H7 (cell line): ENCODE measurements at regions not wholly inside any gene's neighbourhood (a gene's known extent, or its start where the extent isn't known, plus 50 kb on each side); places are given as distances from the start of the nearest gene placed in this dataset.

Source experiments
- DNase-seq: peaks from one replicate; pipeline ENCODE4 v3.0.0; 2012
- H3K27me3 ChIP-seq: 2 replicates; pipeline ENCODE4 v1.6.0; 2011; ENCODE audit warnings: mild to moderate bottlenecking, low read length; ENCODE audit not compliant: control insufficient read depth, insufficient read depth
- H3K36me3 ChIP-seq: replicated peaks from 2 replicates; pipeline ENCODE4 v1.5.1; 2011; ENCODE audit warnings: low read length; ENCODE audit not compliant: control insufficient read depth, insufficient read depth
- H3K4me3 ChIP-seq: 2 replicates; pipeline ENCODE4 v1.5.1; 2011; ENCODE audit warnings: low read depth, mild to moderate bottlenecking, control low read depth, low read length, moderate library complexity; ENCODE audit not compliant: insufficient read depth

DNA sequence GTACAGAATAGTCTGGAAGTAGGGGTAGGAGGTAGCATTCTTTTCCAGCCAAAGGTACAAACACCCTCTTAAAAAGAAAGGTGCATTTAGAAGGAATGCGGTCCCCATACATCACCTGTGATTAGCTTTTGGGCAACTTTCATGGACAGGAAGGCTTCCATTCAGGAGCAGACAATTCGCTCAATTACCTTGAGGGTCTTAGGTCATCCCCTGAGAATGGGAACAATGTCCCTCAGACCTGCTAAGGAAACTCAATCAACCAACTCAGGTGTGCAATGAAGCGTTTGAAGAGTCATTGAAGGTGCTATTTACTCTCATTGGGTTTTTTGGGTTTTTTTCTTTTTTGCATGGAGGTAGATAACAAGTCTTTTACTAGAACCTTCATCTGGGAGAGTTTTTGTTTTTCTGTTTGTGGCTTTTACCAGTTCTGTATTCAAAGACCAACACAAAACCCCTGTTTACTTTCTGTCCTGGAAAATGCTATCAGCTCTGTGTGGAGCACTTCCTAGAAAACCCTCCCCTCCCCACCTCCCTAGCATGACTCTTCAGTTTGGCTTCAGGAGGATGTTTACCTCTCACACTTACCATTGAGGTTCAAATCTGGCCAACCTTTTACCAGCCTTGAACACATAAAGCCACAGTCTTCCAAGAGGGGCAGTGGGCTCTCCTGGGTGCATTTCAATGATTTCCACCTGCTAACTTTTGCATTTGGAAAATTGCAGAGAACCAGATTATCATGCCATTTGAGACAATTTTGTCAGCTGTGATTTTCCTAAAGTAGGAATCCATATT, 271.2 kb upstream of the PRDM1 start:
- no peaks in the 10 kb centered on the region for H3K36me3 ChIP-seq
- no peaks in the 10 kb centered on the region for H3K27me3 ChIP-seq
- H3K4me3 ChIP-seq = no peak overlapping the region
- no peak for DNase-seq

DNA sequence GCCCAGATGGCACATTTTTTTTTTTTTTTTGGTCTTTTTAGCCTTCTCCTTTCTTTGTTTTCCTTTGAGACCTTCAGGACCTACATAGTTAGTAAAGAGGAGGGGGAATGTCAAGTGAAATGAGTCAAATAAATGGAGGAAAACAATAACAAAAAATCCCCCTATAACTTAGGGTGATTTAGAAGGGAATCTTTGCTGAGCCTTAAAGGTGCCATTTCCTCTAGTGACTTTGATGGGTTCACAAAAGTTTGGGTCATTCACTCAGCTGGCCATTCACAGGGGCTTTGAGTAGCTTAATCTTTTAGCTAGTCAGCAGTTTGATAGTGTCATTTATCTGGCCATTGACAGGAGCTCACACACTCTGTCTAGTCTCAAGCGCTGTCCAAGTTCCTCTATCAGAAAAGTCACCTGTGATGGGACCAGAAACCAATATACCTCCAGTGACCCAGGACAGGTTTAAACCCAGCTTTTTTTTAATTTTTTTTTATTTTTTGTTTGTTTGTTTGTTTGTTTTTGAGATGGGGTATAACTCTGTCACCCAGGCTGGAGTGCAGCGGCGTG, 275.1 kb upstream of the PRDM1 start:
- Histone ChIP-seq H3K27me3 (no peaks in the 10 kb centered on the region), H3K36me3 (no peaks in the 10 kb centered on the region), H3K4me3 (no peak overlapping the region)
- DNase-seq = no peak

DNA sequence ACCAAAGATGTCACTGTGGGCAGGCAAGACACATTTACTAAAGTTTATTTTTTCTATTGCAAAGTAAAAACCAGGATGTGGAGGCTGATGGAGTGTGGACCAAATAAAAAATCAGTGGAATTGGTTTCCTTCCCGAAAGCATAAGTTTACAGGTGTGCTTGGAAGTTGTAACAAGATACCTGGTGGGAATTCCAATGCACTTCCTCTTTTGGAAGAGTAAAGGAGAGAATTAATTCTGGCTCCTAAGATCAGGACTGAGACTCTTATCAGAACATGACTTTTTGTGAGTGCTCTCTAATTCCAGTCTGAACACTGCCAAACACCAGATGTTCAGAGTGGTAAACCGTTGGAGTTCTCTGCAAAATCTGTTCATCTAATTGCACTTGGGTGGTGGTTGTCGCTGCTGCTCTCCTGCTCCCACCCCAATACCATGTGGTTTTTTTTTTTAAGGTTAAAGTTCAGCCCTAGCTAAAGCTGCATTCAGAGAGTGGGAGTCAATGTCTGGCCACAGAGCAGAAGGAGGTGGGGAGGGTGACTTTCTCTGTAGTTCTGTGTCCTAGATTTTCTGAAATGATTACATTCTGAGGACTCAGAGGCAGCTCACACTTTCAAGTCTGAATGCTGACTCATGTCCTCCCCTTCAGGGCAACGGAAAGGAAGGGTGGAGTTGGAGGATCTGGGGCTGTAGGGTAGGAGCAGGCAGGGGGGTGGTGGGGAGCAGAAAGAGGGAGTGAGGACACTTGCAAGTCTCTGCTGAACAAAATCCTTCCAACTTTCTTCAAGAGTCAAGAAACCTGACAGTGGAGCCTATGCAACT, 275.8 kb upstream of the PRDM1 start:
- H3K4me3 ChIP-seq = no peak overlapping the region
- no peak for DNase-seq
- H3K27me3 ChIP-seq = no peaks in the 10 kb centered on the region
- no peaks in the 10 kb centered on the region for H3K36me3 ChIP-seq

DNA sequence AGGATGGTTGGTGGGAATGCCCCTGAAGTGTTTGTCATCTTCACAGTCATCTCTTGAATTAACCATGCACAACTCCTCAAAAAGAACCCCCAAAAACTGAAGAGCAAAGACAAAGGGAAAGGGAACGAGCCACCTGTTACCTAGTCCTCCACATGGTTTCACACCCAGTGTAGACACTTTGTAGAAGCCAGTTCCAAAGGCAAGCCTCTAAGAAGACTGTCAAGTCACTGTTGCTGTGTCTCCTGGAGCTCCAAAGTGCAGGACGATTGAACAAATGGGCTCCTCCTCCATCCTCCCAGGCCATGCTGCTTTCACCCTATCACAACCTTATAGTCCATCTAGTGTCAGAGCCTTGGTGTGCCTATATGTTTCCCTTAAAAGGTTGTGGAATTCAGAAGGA, 277.6 kb upstream of the PRDM1 start:
- H3K4me3 ChIP-seq = no peak overlapping the region
- no peaks in the 10 kb centered on the region for H3K36me3 ChIP-seq
- no peaks in the 10 kb centered on the region for H3K27me3 ChIP-seq
- no peak for DNase-seq

DNA sequence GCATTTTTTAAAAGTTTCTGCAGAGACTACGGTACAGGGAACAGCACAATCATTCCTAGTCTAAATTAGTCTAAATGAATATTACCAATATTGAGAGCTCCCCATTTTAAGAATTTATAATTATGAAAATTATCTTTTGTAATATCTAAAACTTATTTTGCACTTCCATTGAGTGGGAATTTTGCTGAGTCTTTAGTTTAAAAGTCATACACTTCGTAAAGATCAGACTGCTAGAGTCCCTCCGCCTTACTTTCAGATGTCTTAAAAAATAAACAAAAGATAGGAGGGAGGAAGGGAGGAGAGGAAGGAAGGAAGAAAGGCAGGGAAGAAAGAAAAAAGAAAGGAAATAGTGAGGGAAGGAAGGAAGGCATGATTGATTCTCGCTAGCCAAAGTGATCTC, 278.2 kb upstream of the PRDM1 start:
- H3K27me3 ChIP-seq = no peaks in the 10 kb centered on the region
- H3K36me3 ChIP-seq = no peaks in the 10 kb centered on the region
- H3K4me3 ChIP-seq = no peak overlapping the region
- DNase-seq = no peak

DNA sequence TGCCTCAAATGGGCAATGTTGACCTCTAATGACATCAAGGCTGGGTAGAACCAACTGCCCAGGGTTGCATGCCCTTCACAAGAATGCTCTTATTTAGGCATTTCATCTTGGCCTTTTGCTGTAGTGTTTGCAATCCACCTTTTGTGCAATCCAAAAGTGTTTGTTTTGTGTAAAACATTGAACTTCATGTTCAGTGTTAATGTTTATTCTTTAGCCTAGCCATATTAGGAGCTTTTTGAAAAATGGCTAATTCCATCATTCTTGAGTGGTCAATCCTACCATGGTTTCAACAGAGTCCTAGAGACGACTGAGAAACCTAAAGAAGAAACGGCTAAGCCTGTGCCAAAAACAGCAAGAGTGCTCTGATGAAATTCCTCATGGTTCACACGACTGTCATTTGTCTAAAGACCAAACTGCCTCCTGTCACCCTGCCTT, 279.6 kb upstream of the PRDM1 start:
- Histone ChIP-seq H3K4me3 (no peak overlapping the region), H3K27me3 (no peaks in the 10 kb centered on the region), H3K36me3 (no peaks in the 10 kb centered on the region)
- DNase-seq = no peak

DNA sequence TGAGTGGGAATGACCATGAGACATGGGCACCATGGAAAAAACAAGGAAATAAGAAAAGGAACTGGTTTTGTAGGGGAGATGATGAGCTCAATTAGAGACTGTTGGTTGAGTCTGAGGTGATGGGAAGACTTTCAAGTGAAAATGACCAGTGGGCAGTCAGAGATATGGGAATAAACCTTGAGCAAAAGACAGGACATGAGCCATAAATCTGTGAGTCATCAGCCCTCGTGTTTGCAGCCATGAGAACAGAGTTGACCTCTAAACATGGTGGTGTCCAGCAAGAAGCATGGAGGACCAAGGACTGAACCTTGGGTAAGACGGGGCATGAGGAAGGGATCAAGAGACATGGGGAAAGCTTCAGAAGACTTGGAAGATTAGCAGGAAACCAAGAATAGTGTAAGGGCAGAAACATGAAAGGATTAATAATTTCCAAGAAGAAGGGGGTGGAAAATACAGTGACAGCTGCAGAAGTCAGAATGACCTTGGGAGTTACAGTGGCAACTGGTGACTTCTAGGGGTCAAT, 280.6 kb upstream of the PRDM1 start:
- DNase-seq = no peak
- Histone ChIP-seq H3K27me3 (no peaks in the 10 kb centered on the region), H3K4me3 (no peak overlapping the region), H3K36me3 (no peaks in the 10 kb centered on the region)

DNA sequence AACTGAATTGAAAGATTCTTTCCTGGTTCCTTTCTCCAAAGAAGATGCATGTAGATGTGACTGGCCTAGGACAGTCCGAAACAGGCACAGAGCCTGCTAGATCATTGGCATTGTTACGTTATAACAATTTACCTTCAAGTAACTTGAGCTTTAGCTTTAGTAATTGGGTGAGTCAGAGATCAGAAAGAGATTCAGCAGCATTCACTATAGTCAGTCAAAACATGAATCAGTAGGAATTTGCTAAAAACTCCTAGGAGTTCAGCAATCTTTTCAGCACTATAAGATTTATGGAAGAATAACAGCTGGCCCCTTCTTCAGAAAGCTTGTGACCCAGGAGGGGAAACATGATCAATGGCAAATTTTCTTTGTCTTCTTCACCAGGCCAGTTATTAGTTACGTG, 281.7 kb upstream of the PRDM1 start:
- H3K4me3 ChIP-seq = no peak overlapping the region
- no peaks in the 10 kb centered on the region for H3K36me3 ChIP-seq
- H3K27me3 ChIP-seq = no peaks in the 10 kb centered on the region
- no peak for DNase-seq

DNA sequence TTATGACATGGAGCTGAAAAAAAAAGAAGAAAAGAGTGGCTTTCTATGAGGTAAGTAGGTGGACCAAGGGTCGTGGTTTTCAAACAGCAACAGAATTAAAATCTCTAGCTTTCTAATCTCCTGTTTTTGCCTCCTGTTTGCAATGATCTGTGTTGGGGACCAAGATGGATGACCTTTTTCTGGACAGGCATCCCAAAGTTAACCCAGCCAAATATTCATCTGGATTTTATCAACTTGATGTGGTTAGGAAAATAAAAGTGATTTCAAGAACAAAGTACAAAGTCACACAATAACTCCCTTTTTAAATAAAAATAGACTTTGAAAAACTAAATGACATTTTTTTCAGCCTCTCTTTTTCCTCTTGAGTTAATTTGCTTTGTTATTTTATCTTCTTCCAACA, 282.1 kb upstream of the PRDM1 start:
- H3K27me3 ChIP-seq = no peaks in the 10 kb centered on the region
- no peak overlapping the region for H3K4me3 ChIP-seq
- DNase-seq = no peak
- no peaks in the 10 kb centered on the region for H3K36me3 ChIP-seq

DNA sequence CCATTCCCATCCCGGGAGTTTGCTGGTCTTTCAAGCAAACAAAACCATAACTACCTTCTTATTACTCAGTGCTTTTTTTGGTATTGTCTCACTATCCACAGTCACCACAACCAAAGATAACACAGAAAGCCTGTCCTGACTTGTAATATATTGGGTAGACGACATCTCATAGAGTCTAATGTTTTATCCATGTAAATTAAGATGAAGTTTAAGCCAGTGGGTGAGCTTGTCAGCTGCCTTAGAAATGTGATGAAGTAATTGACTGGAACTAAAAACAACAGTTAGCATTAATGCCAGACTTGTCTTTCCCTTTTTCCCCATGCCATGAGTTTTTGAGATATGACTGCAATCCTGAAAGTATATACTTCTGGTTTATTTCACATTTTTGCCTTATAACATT, 282.7 kb upstream of the PRDM1 start:
- no peaks in the 10 kb centered on the region for H3K27me3 ChIP-seq
- no peaks in the 10 kb centered on the region for H3K36me3 ChIP-seq
- H3K4me3 ChIP-seq = no peak overlapping the region
- no peak for DNase-seq

DNA sequence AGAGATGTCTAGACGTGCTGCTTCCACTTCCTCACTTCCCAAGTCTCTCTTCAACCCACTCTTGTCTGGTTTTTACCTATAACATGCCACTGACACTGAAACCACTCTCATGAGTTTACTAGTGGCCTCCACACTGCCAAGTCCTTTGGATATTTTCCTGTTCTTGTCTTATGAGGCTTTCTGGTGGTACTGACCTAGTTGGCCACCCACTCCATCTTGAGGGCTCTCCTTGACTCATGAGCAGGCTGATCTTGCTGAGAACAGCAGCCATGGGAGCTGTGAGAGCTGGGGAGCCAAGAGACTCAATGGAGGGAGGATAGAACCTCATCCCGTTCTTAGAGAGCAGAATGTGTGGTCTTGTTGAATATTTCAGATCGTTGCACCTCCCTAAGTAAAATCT, 283.4 kb upstream of the PRDM1 start:
- Histone ChIP-seq H3K27me3 (no peaks in the 10 kb centered on the region), H3K36me3 (no peaks in the 10 kb centered on the region), H3K4me3 (no peak overlapping the region)
- no peak for DNase-seq

DNA sequence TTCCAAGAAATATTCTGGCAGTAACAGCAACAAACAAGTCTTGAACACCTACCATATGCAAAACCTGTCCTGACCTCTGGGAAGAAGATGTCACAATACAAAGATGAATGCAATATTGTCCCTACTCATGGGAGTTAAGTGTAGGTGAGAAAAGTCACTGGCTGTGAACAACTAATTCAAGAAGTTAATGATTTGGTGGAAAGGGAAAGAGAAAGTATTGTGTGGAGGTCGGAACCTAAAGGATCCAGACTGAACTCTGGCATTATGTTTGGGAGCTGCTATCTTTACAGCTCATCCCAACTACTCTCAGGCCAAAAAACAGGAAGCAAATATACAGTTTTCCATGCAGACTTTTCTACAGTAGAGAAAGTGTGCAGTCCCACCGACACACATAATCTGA, 285.3 kb upstream of the PRDM1 start:
- no peak for DNase-seq
- H3K4me3 ChIP-seq = no peak overlapping the region
- H3K27me3 ChIP-seq = no peaks in the 10 kb centered on the region
- H3K36me3 ChIP-seq = no peaks in the 10 kb centered on the region

DNA sequence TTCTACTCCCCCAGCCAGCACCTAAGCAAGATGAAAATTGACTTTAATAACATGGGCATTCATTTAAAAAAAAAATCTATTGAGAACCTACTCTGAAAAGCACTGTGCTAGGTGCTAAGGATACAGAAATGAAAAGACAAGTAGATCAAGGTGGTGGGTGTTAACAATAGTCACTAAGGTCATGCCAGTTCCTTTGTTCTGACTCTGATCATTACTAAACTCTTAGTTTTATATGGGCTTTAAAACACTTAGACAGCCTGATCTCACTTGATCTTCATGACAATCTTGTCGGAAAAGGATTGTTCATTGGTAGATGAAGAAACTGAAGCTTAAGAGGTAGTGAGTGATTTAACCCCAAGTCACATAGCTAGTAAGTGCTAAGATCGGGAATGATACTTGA, 285.7 kb upstream of the PRDM1 start:
- H3K27me3 ChIP-seq = no peaks in the 10 kb centered on the region
- H3K36me3 ChIP-seq = no peaks in the 10 kb centered on the region
- H3K4me3 ChIP-seq = no peak overlapping the region
- no peak for DNase-seq

DNA sequence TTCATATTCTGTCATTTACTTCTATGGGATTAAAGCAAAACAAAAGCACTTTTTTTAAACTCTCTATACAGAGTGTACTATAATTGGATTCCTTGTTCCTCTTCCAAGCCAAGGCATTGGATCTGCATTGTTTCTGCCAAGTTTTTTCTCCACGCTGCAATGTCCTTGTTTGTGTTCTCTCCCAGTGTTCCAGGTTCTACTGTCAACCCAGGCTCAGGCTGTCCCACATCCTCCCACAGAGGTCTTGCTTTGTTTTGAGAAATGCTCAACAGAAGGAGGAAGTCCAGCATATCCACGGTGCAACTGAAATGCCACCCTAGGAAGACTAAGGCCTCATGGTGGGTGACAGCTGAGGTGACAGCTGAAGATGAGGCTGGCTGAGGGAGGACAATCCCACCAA, 287.1 kb upstream of the PRDM1 start:
- H3K36me3 ChIP-seq = no peaks in the 10 kb centered on the region
- DNase-seq = no peak
- H3K4me3 ChIP-seq = no peak overlapping the region
- H3K27me3 ChIP-seq = no peaks in the 10 kb centered on the region

DNA sequence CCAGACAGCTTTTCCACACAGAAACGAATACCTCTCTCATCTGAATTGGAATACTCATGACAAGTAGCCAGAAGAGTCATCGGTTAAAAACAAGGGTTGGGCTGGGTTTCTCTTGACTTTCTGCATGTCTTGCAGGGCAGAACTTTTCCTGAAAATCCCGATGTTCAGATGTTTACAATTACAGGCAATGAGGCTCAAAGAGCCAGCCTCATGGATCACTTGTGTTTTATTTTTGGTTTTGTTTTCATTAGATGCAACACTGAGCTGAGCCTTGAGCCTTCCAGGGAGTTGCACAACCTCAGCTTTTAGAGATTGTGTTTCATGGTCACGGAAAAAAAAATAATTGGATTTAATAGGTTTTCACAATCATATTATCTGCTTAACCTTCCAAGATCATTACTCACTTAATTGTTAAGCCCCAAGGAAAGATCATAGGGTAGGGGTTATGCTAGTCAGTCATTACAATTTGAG, 288.1 kb upstream of the PRDM1 start:
- DNase-seq = no peak
- no peaks in the 10 kb centered on the region for H3K27me3 ChIP-seq
- no peak overlapping the region for H3K4me3 ChIP-seq
- H3K36me3 ChIP-seq = no peaks in the 10 kb centered on the region
